ENCODE measurements at regions not wholly inside any gene's neighbourhood (a gene's known extent, or its start where the extent isn't known, plus 50 kb on each side); places are given as distances from the start of the nearest gene placed in this dataset.

- CTCF ChIA-PET, result no interaction called here
- H3K36me3 ChIP-seq (ENCODE audit: control insufficient read depth in 4 of 4, insufficient read depth in 4 of 4, low read length in 3 of 4), result no peaks in the 10 kb centered on the region
- H3K27ac ChIP-seq (ENCODE audit: insufficient read depth in 1 of 2, low read depth in 1 of 2, low read length in 2 of 2, poor library complexity in 1 of 2, severe bottlenecking in 2 of 2), result no peak overlapping the region
- no peaks in the 10 kb centered on the region for H3K27me3 ChIP-seq (replicated peaks in 2 of 5; ENCODE audit: control insufficient read depth in 4 of 5, insufficient read depth in 5 of 5, low read length in 4 of 5)
- no peaks in the 10 kb centered on the region for H3K9me3 ChIP-seq (ENCODE audit: control extremely low read depth in 1 of 5, control insufficient read depth in 4 of 5, insufficient read depth in 2 of 5, low read depth in 1 of 5, low read length in 4 of 5)
- H3K4me3 ChIP-seq (ENCODE audit: control insufficient read depth in 1 of 7, extremely low read depth in 1 of 7, insufficient read depth in 4 of 7, low read depth in 2 of 7, low read length in 6 of 7), result no peak overlapping the region
- no peak for DNase-seq
- WGBS (ENCODE audit: insufficient coverage), result 100% methylated on average over 1 of the region's 1 CpG
- H3K4me1 ChIP-seq (ENCODE audit: control extremely low read depth in 1 of 4, control insufficient read depth in 4 of 4, insufficient read depth in 4 of 4, low read length in 3 of 4), result no peaks in the 10 kb centered on the region
- POLR2A ChIA-PET, result no interaction called here
Measured at GRCh38 chr5:57795203-57795602, 312.6 kb upstream of the ACTBL2 start.

GRCh38 chr5:57791875-57792274 is 309.3 kb upstream of the ACTBL2 start:
- CTCF ChIA-PET, result no interaction called here

GRCh38 chr5:57785946-57786345 is 303.3 kb upstream of the ACTBL2 start:
- no peaks in the 10 kb centered on the region for H3K9me3 ChIP-seq (ENCODE audit: control extremely low read depth in 1 of 5, control insufficient read depth in 4 of 5, insufficient read depth in 2 of 5, low read depth in 1 of 5, low read length in 4 of 5)
- no peak overlapping the region for H3K27ac ChIP-seq (ENCODE audit: insufficient read depth in 1 of 2, low read depth in 1 of 2, low read length in 2 of 2, poor library complexity in 1 of 2, severe bottlenecking in 2 of 2)
- CTCF ChIA-PET, result no interaction called here
- no peaks in the 10 kb centered on the region for H3K27me3 ChIP-seq (replicated peaks in 2 of 5; ENCODE audit: control insufficient read depth in 4 of 5, insufficient read depth in 5 of 5, low read length in 4 of 5)
- H3K4me1 ChIP-seq (ENCODE audit: control extremely low read depth in 1 of 4, control insufficient read depth in 4 of 4, insufficient read depth in 4 of 4, low read length in 3 of 4), result no peaks in the 10 kb centered on the region
- 67% methylated on average over 1 of the region's 2 CpGs for WGBS (ENCODE audit: insufficient coverage)
- no peak overlapping the region for H3K4me3 ChIP-seq (ENCODE audit: control insufficient read depth in 1 of 7, extremely low read depth in 1 of 7, insufficient read depth in 4 of 7, low read depth in 2 of 7, low read length in 6 of 7)
- DNase-seq, result no peak
- no peaks in the 10 kb centered on the region for H3K36me3 ChIP-seq (ENCODE audit: control insufficient read depth in 4 of 4, insufficient read depth in 4 of 4, low read length in 3 of 4)
- POLR2A ChIA-PET, result no interaction called here

More at GRCh38 chr5:57791875-57792274, 309.3 kb upstream of the ACTBL2 start:
- no peaks in the 10 kb centered on the region for H3K4me1 ChIP-seq (ENCODE audit: control extremely low read depth in 1 of 4, control insufficient read depth in 4 of 4, insufficient read depth in 4 of 4, low read length in 3 of 4)
- H3K27me3 ChIP-seq (replicated peaks in 2 of 5; ENCODE audit: control insufficient read depth in 4 of 5, insufficient read depth in 5 of 5, low read length in 4 of 5), result no peaks in the 10 kb centered on the region
- no peak for DNase-seq
- H3K9me3 ChIP-seq (ENCODE audit: control extremely low read depth in 1 of 5, control insufficient read depth in 4 of 5, insufficient read depth in 2 of 5, low read depth in 1 of 5, low read length in 4 of 5), result no peaks in the 10 kb centered on the region
- no peak overlapping the region for H3K4me3 ChIP-seq (ENCODE audit: control insufficient read depth in 1 of 7, extremely low read depth in 1 of 7, insufficient read depth in 4 of 7, low read depth in 2 of 7, low read length in 6 of 7)
- 80% methylated on average over 1 of the region's 1 CpG for WGBS (ENCODE audit: insufficient coverage)
- POLR2A ChIA-PET, result no interaction called here
- no peak overlapping the region for H3K27ac ChIP-seq (ENCODE audit: insufficient read depth in 1 of 2, low read depth in 1 of 2, low read length in 2 of 2, poor library complexity in 1 of 2, severe bottlenecking in 2 of 2)
- H3K36me3 ChIP-seq (ENCODE audit: control insufficient read depth in 4 of 4, insufficient read depth in 4 of 4, low read length in 3 of 4), result no peaks in the 10 kb centered on the region

- ChIA-PET POLR2A (no interaction called here), CTCF (no interaction called here)
- Histone ChIP-seq H3K4me1 (ENCODE audit: control extremely low read depth in 1 of 4, control insufficient read depth in 4 of 4, insufficient read depth in 4 of 4, low read length in 3 of 4) (no peaks in the 10 kb centered on the region), H3K9me3 (ENCODE audit: control extremely low read depth in 1 of 5, control insufficient read depth in 4 of 5, insufficient read depth in 2 of 5, low read depth in 1 of 5, low read length in 4 of 5) (no peaks in the 10 kb centered on the region), H3K27me3 (replicated peaks in 2 of 5; ENCODE audit: control insufficient read depth in 4 of 5, insufficient read depth in 5 of 5, low read length in 4 of 5) (peaks cover 0 to 2% (median 0%) of the 10 kb centered on the region in 5 experiments), H3K4me3 (ENCODE audit: control insufficient read depth in 1 of 7, extremely low read depth in 1 of 7, insufficient read depth in 4 of 7, low read depth in 2 of 7, low read length in 6 of 7) (no peak overlapping the region), H3K36me3 (ENCODE audit: control insufficient read depth in 4 of 4, insufficient read depth in 4 of 4, low read length in 3 of 4) (no peaks in the 10 kb centered on the region), H3K27ac (ENCODE audit: insufficient read depth in 1 of 2, low read depth in 1 of 2, low read length in 2 of 2, poor library complexity in 1 of 2, severe bottlenecking in 2 of 2) (no peak overlapping the region)
- DNase-seq, result no peak
- 83% methylated on average over 2 of the region's 3 CpGs for WGBS (ENCODE audit: insufficient coverage)
Measured at GRCh38 chr5:57784121-57784520, 301.5 kb upstream of the ACTBL2 start.

GRCh38 chr5:57783693-57784092 is 301.1 kb upstream of the ACTBL2 start:
- CTCF ChIA-PET, result no interaction called here

GRCh38 chr5:57780961-57781325 is 298.3 kb upstream of the ACTBL2 start:
- no peak for DNase-seq
- H3K9me3 ChIP-seq (ENCODE audit: control extremely low read depth in 1 of 5, control insufficient read depth in 4 of 5, insufficient read depth in 2 of 5, low read depth in 1 of 5, low read length in 4 of 5), result no peaks in the 10 kb centered on the region
- CTCF ChIA-PET, result interaction anchor here (1.6 to 9.6 kb wide), 5 partner anchors 13 to 680 kb away, joined by 5 to 157 read pairs (median 14); partner anchors contain the start of gene PLK2
- H3K27ac ChIP-seq (ENCODE audit: insufficient read depth in 1 of 2, low read depth in 1 of 2, low read length in 2 of 2, poor library complexity in 1 of 2, severe bottlenecking in 2 of 2), result no peak overlapping the region
- POLR2A ChIA-PET, result no interaction called here
- H3K27me3 ChIP-seq (replicated peaks in 2 of 5; ENCODE audit: control insufficient read depth in 4 of 5, insufficient read depth in 5 of 5, low read length in 4 of 5), result peaks cover 0 to 2% (median 0%) of the 10 kb centered on the region in 5 experiments
- H3K36me3 ChIP-seq (ENCODE audit: control insufficient read depth in 4 of 4, insufficient read depth in 4 of 4, low read length in 3 of 4), result no peaks in the 10 kb centered on the region
- no peaks in the 10 kb centered on the region for H3K4me1 ChIP-seq (ENCODE audit: control extremely low read depth in 1 of 4, control insufficient read depth in 4 of 4, insufficient read depth in 4 of 4, low read length in 3 of 4)
- H3K4me3 ChIP-seq (ENCODE audit: control insufficient read depth in 1 of 7, extremely low read depth in 1 of 7, insufficient read depth in 4 of 7, low read depth in 2 of 7, low read length in 6 of 7), result no peak overlapping the region
- WGBS (ENCODE audit: insufficient coverage), result 98% methylated on average over 4 of the region's 5 CpGs

More at GRCh38 chr5:57783693-57784092, 301.1 kb upstream of the ACTBL2 start:
- Histone ChIP-seq H3K27me3 (replicated peaks in 2 of 5; ENCODE audit: control insufficient read depth in 4 of 5, insufficient read depth in 5 of 5, low read length in 4 of 5) (peaks cover 0 to 2% (median 0%) of the 10 kb centered on the region in 5 experiments), H3K27ac (ENCODE audit: insufficient read depth in 1 of 2, low read depth in 1 of 2, low read length in 2 of 2, poor library complexity in 1 of 2, severe bottlenecking in 2 of 2) (no peak overlapping the region), H3K9me3 (ENCODE audit: control extremely low read depth in 1 of 5, control insufficient read depth in 4 of 5, insufficient read depth in 2 of 5, low read depth in 1 of 5, low read length in 4 of 5) (no peaks in the 10 kb centered on the region), H3K4me3 (ENCODE audit: control insufficient read depth in 1 of 7, extremely low read depth in 1 of 7, insufficient read depth in 4 of 7, low read depth in 2 of 7, low read length in 6 of 7) (no peak overlapping the region), H3K4me1 (ENCODE audit: control extremely low read depth in 1 of 4, control insufficient read depth in 4 of 4, insufficient read depth in 4 of 4, low read length in 3 of 4) (no peaks in the 10 kb centered on the region), H3K36me3 (ENCODE audit: control insufficient read depth in 4 of 4, insufficient read depth in 4 of 4, low read length in 3 of 4) (no peaks in the 10 kb centered on the region)
- DNase-seq, result no peak
- POLR2A ChIA-PET, result no interaction called here
- no CpG with 5 or more reads among the region's 2 CpGs for WGBS (ENCODE audit: insufficient coverage)

GRCh38 chr5:57780306-57780960 is 297.8 kb upstream of the ACTBL2 start:
- H3K27me3 ChIP-seq (replicated peaks in 2 of 5; ENCODE audit: control insufficient read depth in 4 of 5, insufficient read depth in 5 of 5, low read length in 4 of 5), result peaks cover 0 to 2% (median 0%) of the 10 kb centered on the region in 5 experiments
- ChIA-PET CTCF (interaction anchor here (0.8 to 9.6 kb wide), 9 partner anchors 12 to 1069 kb away, joined by 3 to 157 read pairs (median 12); partner anchors contain the start of gene PLK2), POLR2A (no interaction called here)
- H3K4me1 ChIP-seq (ENCODE audit: control extremely low read depth in 1 of 4, control insufficient read depth in 4 of 4, insufficient read depth in 4 of 4, low read length in 3 of 4), result no peaks in the 10 kb centered on the region
- H3K36me3 ChIP-seq (ENCODE audit: control insufficient read depth in 4 of 4, insufficient read depth in 4 of 4, low read length in 3 of 4), result no peaks in the 10 kb centered on the region
- WGBS (ENCODE audit: insufficient coverage), result 88% methylated on average over 9 of the region's 12 CpGs
- H3K27ac ChIP-seq (ENCODE audit: insufficient read depth in 1 of 2, low read depth in 1 of 2, low read length in 2 of 2, poor library complexity in 1 of 2, severe bottlenecking in 2 of 2), result no peak overlapping the region
- DNase-seq, result no peak
- no peak overlapping the region for H3K4me3 ChIP-seq (ENCODE audit: control insufficient read depth in 1 of 7, extremely low read depth in 1 of 7, insufficient read depth in 4 of 7, low read depth in 2 of 7, low read length in 6 of 7)
- H3K9me3 ChIP-seq (ENCODE audit: control extremely low read depth in 1 of 5, control insufficient read depth in 4 of 5, insufficient read depth in 2 of 5, low read depth in 1 of 5, low read length in 4 of 5), result no peaks in the 10 kb centered on the region

All from common myeloid progenitor, CD34-positive (primary cell).